ENCODE measurements at regions not wholly inside any gene's neighbourhood (a gene's known extent, or its start where the extent isn't known, plus 50 kb on each side); places are given as distances from the start of the nearest gene placed in this dataset.

DNA sequence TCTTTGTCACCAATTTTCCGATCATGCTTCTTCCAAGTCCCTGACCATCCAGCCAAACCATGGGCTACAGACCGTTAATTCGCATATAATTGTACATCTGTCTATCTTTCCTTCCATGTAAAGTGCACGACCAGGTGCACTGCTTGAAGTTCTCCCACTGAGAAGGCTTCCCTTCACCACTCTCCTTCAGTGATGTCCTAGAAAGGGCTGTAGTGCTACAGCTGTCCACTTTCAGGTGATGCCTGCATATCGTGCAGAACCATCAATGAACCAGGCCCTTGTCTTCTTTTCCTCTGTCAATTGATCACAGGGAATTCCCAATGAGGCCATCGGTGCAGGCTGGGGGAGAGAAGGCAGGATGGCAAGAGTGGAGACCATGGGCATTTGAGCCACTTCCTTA lies 148.9 kb downstream of the TMEM182 start:
- no peak for ATAC-seq
- Histone ChIP-seq H3K9me3 (no peaks in the 10 kb centered on the region), H3K27me3 (no peaks in the 10 kb centered on the region), H3K4me1 (no peaks in the 10 kb centered on the region), H3K4me3 (no peak overlapping the region), H3K36me3 (no peaks in the 10 kb centered on the region), H3K27ac (no peak overlapping the region)
- TF ChIP-seq CTCF (IDR thresholded peaks at IDR 0.05), result no peak
- TF ChIP-seq EP300 (IDR thresholded peaks at IDR 0.05), result no peak
- WGBS, 2 donors (ENCODE audit: low coverage in 1 of 2), result 81 to 86% methylated on average over 4 to 5 of the region's 6 CpGs

- no peak for ATAC-seq
- WGBS, 2 donors (ENCODE audit: low coverage in 1 of 2), result 56 to 96% methylated on average over 1 to 2 of the region's 2 CpGs
- no peak overlapping the region for H3K4me3 ChIP-seq
- H3K27me3 ChIP-seq, result no peaks in the 10 kb centered on the region
- no peak overlapping the region for H3K27ac ChIP-seq
- H3K4me1 ChIP-seq, result no peaks in the 10 kb centered on the region
- no peaks in the 10 kb centered on the region for H3K36me3 ChIP-seq
- TF ChIP-seq POLR2A (IDR thresholded peaks at IDR 0.05), result no peak
- TF ChIP-seq POLR2AphosphoS5 (IDR thresholded peaks at IDR 0.05), result no peak
- no peak for TF ChIP-seq CTCF (IDR thresholded peaks at IDR 0.05)
- TF ChIP-seq EP300 (IDR thresholded peaks at IDR 0.05), result no peak
- peaks cover 0 to 8% (median 0%) of the 10 kb centered on the region in 3 donors for H3K9me3 ChIP-seq
Observed at GRCh38 chr2:102915128-102915527, 153.3 kb downstream of the TMEM182 start.

DNA sequence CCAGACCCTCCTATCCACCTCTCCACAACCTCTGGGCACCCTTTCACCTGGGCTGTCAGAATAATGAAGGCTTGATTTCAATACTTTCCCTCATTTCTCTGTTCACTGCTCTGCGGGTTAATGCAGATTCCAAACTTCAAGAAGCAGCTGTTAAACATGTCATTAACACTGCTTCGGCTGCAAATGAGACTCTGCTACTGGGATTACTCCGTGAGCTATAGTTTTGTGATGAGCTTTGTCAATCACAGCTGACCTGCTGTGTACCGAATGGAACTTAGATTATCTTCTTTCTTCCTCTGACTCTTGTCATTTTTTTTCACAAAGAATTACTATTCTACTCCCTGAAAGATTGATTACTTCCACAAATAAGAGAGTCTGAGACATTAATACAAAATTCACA lies 160.5 kb downstream of the TMEM182 start:
- no peaks in the 10 kb centered on the region for H3K36me3 ChIP-seq
- no peak for TF ChIP-seq CTCF (IDR thresholded peaks at IDR 0.05)
- no peak for TF ChIP-seq EP300 (IDR thresholded peaks at IDR 0.05)
- no peaks in the 10 kb centered on the region for H3K27me3 ChIP-seq
- WGBS, 2 donors (ENCODE audit: low coverage in 1 of 2), result 11 to 23% methylated on average over 4 of the region's 4 CpGs
- ATAC-seq, result no peak
- H3K9me3 ChIP-seq, result no peaks in the 10 kb centered on the region
- no peak overlapping the region for H3K4me3 ChIP-seq
- no peaks in the 10 kb centered on the region for H3K4me1 ChIP-seq
- H3K27ac ChIP-seq, result no peak overlapping the region

- TF ChIP-seq POLR2A (IDR thresholded peaks at IDR 0.05) (no peak), POLR2AphosphoS5 (IDR thresholded peaks at IDR 0.05) (no peak), EP300 (IDR thresholded peaks at IDR 0.05) (no peak), CTCF (IDR thresholded peaks at IDR 0.05) (no peak)
- ATAC-seq, result no peak
- no peaks in the 10 kb centered on the region for H3K27me3 ChIP-seq
- H3K27ac ChIP-seq, result no peak overlapping the region
- 84 to 87% methylated on average over 5 to 7 of the region's 7 CpGs for WGBS, 2 donors (ENCODE audit: low coverage in 1 of 2)
- H3K4me3 ChIP-seq, result no peak overlapping the region
- H3K4me1 ChIP-seq, result no peaks in the 10 kb centered on the region
- no peaks in the 10 kb centered on the region for H3K9me3 ChIP-seq
- no peaks in the 10 kb centered on the region for H3K36me3 ChIP-seq
Observed at GRCh38 chr2:102925003-102925402, 163.2 kb downstream of the TMEM182 start.

DNA sequence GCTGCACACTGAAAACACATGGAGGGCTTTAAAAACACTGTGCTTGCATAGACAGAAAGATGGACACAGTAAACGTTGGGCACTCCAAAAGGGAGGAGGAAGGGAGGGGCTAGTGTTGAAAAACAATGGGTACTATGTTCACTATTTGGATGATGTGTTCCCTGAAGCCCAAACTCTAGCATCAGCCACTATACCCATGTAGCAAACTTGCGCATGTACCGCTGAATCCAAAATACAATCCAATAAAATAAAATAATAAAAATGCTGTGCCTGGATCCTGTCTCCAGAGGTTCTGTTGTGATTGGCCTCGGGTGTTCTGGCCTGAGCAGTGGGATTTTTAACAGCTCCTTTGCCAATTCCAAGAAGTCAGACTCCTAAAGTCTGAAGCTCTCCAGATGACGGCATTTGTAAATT lies 166.0 kb downstream of the TMEM182 start:
- 58 to 63% methylated on average over 5 of the region's 5 CpGs for WGBS, 2 donors (ENCODE audit: low coverage in 1 of 2)
- H3K4me1 ChIP-seq, result no peaks in the 10 kb centered on the region
- H3K36me3 ChIP-seq, result no peaks in the 10 kb centered on the region
- H3K27ac ChIP-seq, result no peak overlapping the region
- no peak for ATAC-seq
- H3K9me3 ChIP-seq, result no peaks in the 10 kb centered on the region
- TF ChIP-seq POLR2AphosphoS5 (IDR thresholded peaks at IDR 0.05) (no peak), POLR2A (IDR thresholded peaks at IDR 0.05) (no peak), CTCF (IDR thresholded peaks at IDR 0.05) (no peak), EP300 (IDR thresholded peaks at IDR 0.05) (no peak)
- H3K27me3 ChIP-seq, result no peaks in the 10 kb centered on the region
- no peak overlapping the region for H3K4me3 ChIP-seq

Measured in gastroesophageal sphincter (tissue), 4 donors.